ENCODE measurements at regions not wholly inside any gene's neighbourhood (a gene's known extent, or its start where the extent isn't known, plus 50 kb on each side); places are given as distances from the start of the nearest gene placed in this dataset.

GRCh38 chr4:128525992-128526630, 238.5 kb upstream of the PGRMC2 start:
- TF ChIP-seq CTCF (IDR thresholded peaks at IDR 0.05) = no peak
- no peak for TF ChIP-seq POLR2AphosphoS5 (IDR thresholded peaks at IDR 0.05; ENCODE audit: low read depth, low read length)
